CD4-positive, alpha-beta T cell treated with Interleukin-4 for 4 hours (primary cell): ENCODE measurements at regions not wholly inside any gene's neighbourhood (a gene's known extent, or its start where the extent isn't known, plus 50 kb on each side); places are given as distances from the start of the nearest gene placed in this dataset.

ENCODE experiments used
- DNase-seq: peaks from one replicate; pipeline ENCODE4 v3.0.0-alpha.2; 2020

- DNase-seq = no peak
Measured at GRCh38 chr2:103814016-103814415, 1039.9 kb upstream of the POU3F3 start.

GRCh38 chr2:103815731-103816130 lies 1038.2 kb upstream of the POU3F3 start:
- no peak for DNase-seq

- no peak for DNase-seq
Measured at GRCh38 chr2:103817746-103818145, 1036.2 kb upstream of the POU3F3 start.

GRCh38 chr2:103818176-103818575 lies 1035.7 kb upstream of the POU3F3 start:
- DNase-seq = no peak

GRCh38 chr2:103819599-103819998 lies 1034.3 kb upstream of the POU3F3 start:
- DNase-seq = no peak

GRCh38 chr2:103823847-103824246 lies 1030.1 kb upstream of the POU3F3 start:
- DNase-seq = no peak

GRCh38 chr2:103847276-103847675 lies 1006.6 kb upstream of the POU3F3 start:
- DNase-seq = no peak

- no peak for DNase-seq
Measured at GRCh38 chr2:103859238-103859637, 994.7 kb upstream of the POU3F3 start.

GRCh38 chr2:103860016-103860415 lies 993.9 kb upstream of the POU3F3 start:
- no peak for DNase-seq

GRCh38 chr2:103868396-103868795 lies 985.5 kb upstream of the POU3F3 start:
- no peak for DNase-seq

GRCh38 chr2:103873716-103874351 lies 980.1 kb upstream of the POU3F3 start:
- DNase-seq = no peak

- no peak for DNase-seq
Measured at GRCh38 chr2:103875131-103875530, 978.8 kb upstream of the POU3F3 start.

- DNase-seq = no peak
Measured at GRCh38 chr2:103875531-103875930, 978.4 kb upstream of the POU3F3 start.

- no peak for DNase-seq
Measured at GRCh38 chr2:103876611-103877010, 977.3 kb upstream of the POU3F3 start.

GRCh38 chr2:103879101-103879500 lies 974.8 kb upstream of the POU3F3 start:
- no peak for DNase-seq

- no peak for DNase-seq
Measured at GRCh38 chr2:103880081-103880834, 973.7 kb upstream of the POU3F3 start.

- no peak for DNase-seq
Measured at GRCh38 chr2:103887625-103888024, 966.3 kb upstream of the POU3F3 start.

- no peak for DNase-seq
Measured at GRCh38 chr2:103896182-103896581, 957.7 kb upstream of the POU3F3 start.

GRCh38 chr2:103898561-103898960 lies 955.4 kb upstream of the POU3F3 start:
- no peak for DNase-seq

GRCh38 chr2:103902347-103902746 lies 951.6 kb upstream of the POU3F3 start:
- no peak for DNase-seq

GRCh38 chr2:103921161-103921560 lies 932.8 kb upstream of the POU3F3 start:
- DNase-seq = no peak

- no peak for DNase-seq
Measured at GRCh38 chr2:103942199-103942598, 911.7 kb upstream of the POU3F3 start.

- DNase-seq = no peak
Measured at GRCh38 chr2:103945083-103945482, 908.8 kb upstream of the POU3F3 start.
